Adrenal gland (tissue), 5 donors: ENCODE measurements at regions not wholly inside any gene's neighbourhood (a gene's known extent, or its start where the extent isn't known, plus 50 kb on each side); places are given as distances from the start of the nearest gene placed in this dataset.

ENCODE experiments used
- CTCF ChIP-seq, 6 experiments: fragments of 450-650 bp in 4 of 6; fragments of 200-600 bp in 2 of 6; sonication (generic) in 1 of 6; IDR thresholded peaks; 1 replicate in 5 of 6; 2 replicates in 1 of 6; pipeline versions ENCODE4 v1.5.1 to v1.8.0; 2016 to 2021; ENCODE audit warnings: antibody characterized with exemption in 6 of 6, mild to moderate bottlenecking in 2 of 6, moderate library complexity in 1 of 6
- POLR2A ChIP-seq, 2 donors: fragments of 450-650 bp; IDR thresholded peaks; one replicate each; pipeline ENCODE4 v1.6.1; 2017; ENCODE audit warnings: antibody characterized with exemption in 2 of 2, mild to moderate bottlenecking in 2 of 2, moderate library complexity in 1 of 2
- donor health status: DM: no; HTN: no; CAD: no.

GRCh38 chr2:857081-857480 is 93.6 kb upstream of the SNTG2 start:
- TF ChIP-seq CTCF (IDR thresholded peaks at IDR 0.05) (no peak), POLR2A (IDR thresholded peaks at IDR 0.05) (no peak)
